ENCODE measurements at regions not wholly inside any gene's neighbourhood (a gene's known extent, or its start where the extent isn't known, plus 50 kb on each side); places are given as distances from the start of the nearest gene placed in this dataset.

- TF ChIP-seq CHD7 (IDR thresholded peaks at IDR 0.05; ENCODE audit: insufficient replicate concordance, low read length) (no peak), CTBP2 (IDR thresholded peaks at IDR 0.05; ENCODE audit: borderline replicate concordance, insufficient read depth, insufficient read length, low read length) (no peak), PHF8 (conservative IDR thresholded peaks at IDR 0.05; ENCODE audit: low read depth, low read length) (no peak), CREB1 (IDR thresholded peaks at IDR 0.05) (no peak), SIX5 (IDR thresholded peaks at IDR 0.05; ENCODE audit: low read depth, low read length) (no peak), TAF7 (optimal IDR thresholded peaks at IDR 0.05; ENCODE audit: borderline replicate concordance, low read depth, low read length) (no peak), USF2 (IDR thresholded peaks at IDR 0.05; ENCODE audit: low read length) (no peak), CBX8 (IDR thresholded peaks at IDR 0.05; ENCODE audit: borderline replicate concordance, low read depth, low read length) (no peak)
These were observed 167.6 kb downstream of the KCNS3 start (continued) for GRCh38 chr2:18046017-18046416.
